A549 (cell line): ENCODE measurements at regions not wholly inside any gene's neighbourhood (a gene's known extent, or its start where the extent isn't known, plus 50 kb on each side); places are given as distances from the start of the nearest gene placed in this dataset.

Experiments used
- ATAC-seq, 2 experiments: fragments of 200-7000 bp in 1 of 2; fragments of >200 bp in 1 of 2; cut with Nextera tagmentation in 1 of 2; cut with Tn5 transposase in 1 of 2; 3 replicates each; pipeline versions ENCODE4 v1.8.0 to v1.9.1; 2018 to 2020; ENCODE audit warnings: mild to moderate bottlenecking in 1 of 2, moderate library complexity in 1 of 2
- CTCF ChIA-PET: fragments of 300-600 bp; sonication (Branson Sonifier 250); formaldehyde crosslinking; extraction: SDS; loops from one replicate; lab custom pipeline; 2021; ENCODE audit warnings: antibody characterized with exemption, inconsistent platforms; lab: Yijun Ruan, JAX
- POLR2A ChIA-PET: fragments of 350-600 bp; formaldehyde crosslinking; extraction: SDS; loops from one replicate; lab custom pipeline; 2021; ENCODE audit warnings: antibody characterized with exemption, inconsistent platforms; lab: Yijun Ruan, JAX
- DNase-seq, 2 experiments: peaks; one replicate each; pipeline versions ENCODE4 v3.0.0 to v3.0.0-alpha.2; 2011 to 2016; ENCODE audit warnings: low read depth in 1 of 2, low spot score in 1 of 2
- FAIRE-seq: peaks from 2 replicates; lab custom pipeline; 2011; peaks lifted over from hg19 to GRCh38; lab: Jason Lieb, UNC
- H3K27ac ChIP-seq, 2 experiments: fragments of >200 bp; sonication (Bioruptor Twin); formaldehyde crosslinking; 3 replicates each; pipeline ENCODE4 v1.5.1; 2016 to 2017
- H3K4me1 ChIP-seq: fragments of >200 bp; sonication (Bioruptor Twin); formaldehyde crosslinking; 3 replicates; pipeline ENCODE4 v1.6.1; 2016
- H3K4me2 ChIP-seq: fragments of >200 bp; sonication (Bioruptor Twin); formaldehyde crosslinking; 3 replicates; pipeline ENCODE4 v1.6.1; 2016
- H3K4me3 ChIP-seq: fragments of >200 bp; sonication (Bioruptor Twin); formaldehyde crosslinking; 3 replicates; pipeline ENCODE4 v1.5.1; 2016
- H3K9me3 ChIP-seq: fragments of >200 bp; sonication (Bioruptor Twin); formaldehyde crosslinking; 3 replicates; pipeline ENCODE4 v1.6.1; 2016
- ATOH8 ChIP-seq: fragments of 250-450 bp; sonication (Bioruptor Pico); IDR thresholded peaks from 2 replicates; pipeline ENCODE4 v1.5.0; 2020; ENCODE audit warnings: low read depth, mild to moderate bottlenecking, moderate library complexity
- BCL3 ChIP-seq: fragments of >200 bp; sonication (Bioruptor Twin); formaldehyde crosslinking; IDR thresholded peaks from 3 replicates; pipeline ENCODE4 v1.6.1; 2016
- BHLHE40 ChIP-seq: IDR thresholded peaks from 2 replicates; pipeline ENCODE4 v1.6.1; 2012; ENCODE audit warnings: low read depth, low read length, inconsistent platforms
- CBX2 ChIP-seq: fragments of 200-600 bp; sonication (generic); IDR thresholded peaks from 2 replicates; pipeline ENCODE4 v1.6.1; 2016; ENCODE audit warnings: low read depth, mild to moderate bottlenecking, borderline replicate concordance
- CBX8 ChIP-seq: fragments of 200-600 bp; sonication (generic); IDR thresholded peaks from 2 replicates; pipeline ENCODE4 v1.6.1; 2016
- CHD2 ChIP-seq: fragments of 150-350 bp; IDR thresholded peaks from 2 replicates; pipeline ENCODE4 v1.6.1; 2014; ENCODE audit warnings: low read length; ENCODE audit not compliant: partially characterized antibody
- ESRRA ChIP-seq: fragments of 150-350 bp; IDR thresholded peaks from 2 replicates; pipeline ENCODE4 v1.6.1; 2014; ENCODE audit warnings: mild to moderate bottlenecking, low read length, borderline replicate concordance
- FOSB ChIP-seq: fragments of 250-450 bp; sonication (Bioruptor Pico); IDR thresholded peaks from 2 replicates; pipeline ENCODE4 v1.5.0; 2020; ENCODE audit warnings: mild to moderate bottlenecking, moderate library complexity
- FOXS1 ChIP-seq: fragments of 250-450 bp; sonication (Bioruptor Pico); IDR thresholded peaks from 2 replicates; pipeline ENCODE4 v1.5.0; 2020; ENCODE audit warnings: mild to moderate bottlenecking, moderate library complexity
- GATA3 ChIP-seq: IDR thresholded peaks from 2 replicates; pipeline ENCODE4 v1.6.1; 2012; ENCODE audit warnings: borderline replicate concordance
- HEYL ChIP-seq: fragments of 250-450 bp; sonication (Bioruptor Pico); IDR thresholded peaks from 2 replicates; pipeline ENCODE4 v1.8.0; 2021; ENCODE audit warnings: mild to moderate bottlenecking, moderate library complexity
- HMGXB4 ChIP-seq: fragments of 250-450 bp; sonication (Bioruptor Pico); IDR thresholded peaks from 2 replicates; pipeline ENCODE4 v1.5.0; 2021; ENCODE audit warnings: mild to moderate bottlenecking, moderate library complexity, borderline replicate concordance
- HOXA7 ChIP-seq: fragments of 250-450 bp; sonication (Bioruptor Pico); IDR thresholded peaks from 2 replicates; pipeline ENCODE4 v1.5.0; 2020; ENCODE audit warnings: mild to moderate bottlenecking, moderate library complexity
- HOXB5 ChIP-seq: fragments of 250-450 bp; sonication (Bioruptor Pico); IDR thresholded peaks from 2 replicates; pipeline ENCODE4 v1.5.0; 2020; ENCODE audit warnings: mild to moderate bottlenecking, moderate library complexity
- JUN ChIP-seq, 2 experiments: fragments of >200 bp; sonication (Bioruptor Twin); formaldehyde crosslinking; IDR thresholded peaks; 2 replicates in 1 of 2; 3 replicates in 1 of 2; pipeline ENCODE4 v1.6.1; 2016 to 2017
- JUNB ChIP-seq: fragments of >200 bp; sonication (Bioruptor Twin); formaldehyde crosslinking; IDR thresholded peaks from 2 replicates; pipeline ENCODE4 v1.6.1; 2016
- MAX ChIP-seq: IDR thresholded peaks from 2 replicates; pipeline ENCODE4 v1.6.1; 2012
- MAZ ChIP-seq: fragments of 150-350 bp; IDR thresholded peaks from 2 replicates; pipeline ENCODE4 v1.6.1; 2014; ENCODE audit warnings: antibody characterized with exemption, low read depth, low read length, borderline replicate concordance
- NPAS2 ChIP-seq: fragments of 250-450 bp; sonication (Bioruptor Pico); IDR thresholded peaks from 2 replicates; pipeline ENCODE4 v1.8.0; 2022; ENCODE audit warnings: mild to moderate bottlenecking, moderate library complexity, borderline replicate concordance
- NR3C1 ChIP-seq: fragments of >200 bp; sonication (Bioruptor Twin); formaldehyde crosslinking; IDR thresholded peaks from 3 replicates; pipeline ENCODE4 v1.6.1; 2017
- PBX3 ChIP-seq: IDR thresholded peaks from 2 replicates; pipeline ENCODE4 v1.6.1; 2012
- POLR2AphosphoS2 ChIP-seq: conservative IDR thresholded peaks from 2 replicates; pipeline ENCODE4 v1.6.1; 2012; ENCODE audit warnings: low read length, improper control_type of control experiment, inconsistent platforms
- RNF2 ChIP-seq: fragments of 200-600 bp; sonication (generic); IDR thresholded peaks from 2 replicates; pipeline ENCODE4 v1.6.1; 2016; ENCODE audit warnings: low read depth, mild to moderate bottlenecking, antibody characterized with exemption, moderate library complexity, borderline replicate concordance
- ZC3H11A ChIP-seq: fragments of 450-650 bp; IDR thresholded peaks from 2 replicates; pipeline ENCODE4 v1.6.1; 2014; ENCODE audit warnings: antibody characterized with exemption, mild to moderate bottlenecking
- ZFP36 ChIP-seq: fragments of 450-650 bp; IDR thresholded peaks from 2 replicates; pipeline ENCODE4 v1.6.1; 2014; ENCODE audit warnings: borderline replicate concordance; ENCODE audit not compliant: partially characterized antibody
- ZNF302 ChIP-seq: fragments of 250-450 bp; sonication (Bioruptor Pico); IDR thresholded peaks from 2 replicates; pipeline ENCODE4 v1.9.0; 2021; ENCODE audit warnings: inconsistent platforms, mild to moderate bottlenecking, moderate library complexity
- ZSCAN20 ChIP-seq: fragments of 250-450 bp; sonication (Bioruptor Pico); IDR thresholded peaks from 2 replicates; pipeline ENCODE4 v1.8.0; 2022; ENCODE audit warnings: mild to moderate bottlenecking, moderate library complexity
- WGBS: methylation state at CpG from one replicate; pipeline ENCODE4 v1.1.6; 2017; ENCODE audit errors: missing lambda C conversion rate; 5-methylcytosine and 5-hydroxymethylcytosine counted together

GRCh38 chr10:3509355-3509754 lies 275.7 kb downstream of the KLF6 start:
- DNase-seq: no peak
- Histone ChIP-seq H3K4me1 (0 out of 3 replicates have a peak, but pooled peaks cover 5% of the 10 kb centered on the region), H3K27ac (no peak overlapping the region; a peak in 1 of 6 replicates), H3K4me2 (no peak overlapping the region), H3K4me3 (no peak overlapping the region), H3K9me3 (no peaks in the 10 kb centered on the region)
- ATAC-seq: no peak; a peak in 1 of 6 replicates
- ChIA-PET POLR2A (no interaction called here), CTCF (no interaction called here)
- 37% methylated on average over 3 of the region's 3 CpGs for WGBS
- TF ChIP-seq CHD2 (no peak), JUNB (no peak), HEYL (no peak), CBX8 (no peak), PBX3 (no peak), FOXS1 (CRISPR knock-in tag) (no peak), CBX2 (no peak), GATA3 (no peak), BHLHE40 (no peak), MAZ (no peak), HMGXB4 (CRISPR knock-in tag) (no peak), HOXA7 (CRISPR knock-in tag) (no peak), ZNF302 (CRISPR knock-in tag) (no peak), HOXB5 (CRISPR knock-in tag) (no peak), ESRRA (no peak), FOSB (CRISPR knock-in tag) (no peak)
- FAIRE-seq: no peak

GRCh38 chr10:3503299-3503698 lies 281.7 kb downstream of the KLF6 start:
- TF ChIP-seq HMGXB4 (CRISPR knock-in tag): no peak
- no peak for TF ChIP-seq JUN (IDR thresholded peaks at IDR 0.05)
- TF ChIP-seq BCL3: no peak
- TF ChIP-seq ATOH8: no peak
- TF ChIP-seq PBX3: no peak
- TF ChIP-seq ZNF302 (CRISPR knock-in tag): no peak
- TF ChIP-seq HOXB5 (CRISPR knock-in tag): no peak
- no peak for TF ChIP-seq RNF2
- no peak for TF ChIP-seq ZFP36
- no peak for TF ChIP-seq NR3C1
- TF ChIP-seq ZSCAN20: no peak
- no peak for TF ChIP-seq MAX
- no peak for TF ChIP-seq ZC3H11A
- TF ChIP-seq NPAS2 (CRISPR knock-in tag): no peak
- no peak for TF ChIP-seq POLR2AphosphoS2
- CTCF ChIA-PET: interaction anchor here (0.7 kb wide), 1 partner anchor 14 kb away, joined by 4 read pairs; no protein-coding TSS in a partner anchor
- 91% methylated on average over 13 of the region's 13 CpGs for WGBS
- DNase-seq: no peak
- Histone ChIP-seq H3K9me3 (no peaks in the 10 kb centered on the region), H3K4me2 (no peak overlapping the region), H3K4me1 (peaks cover 29% of the 10 kb centered on the region), H3K27ac (peak overlapping the region in 1 of 2 experiments; percentile 34; a peak in 1 of 6 replicates), H3K4me3 (no peak overlapping the region)
- POLR2A ChIA-PET: no interaction called here
- ATAC-seq: no peak
- FAIRE-seq: no peak
